HG03060 (cell line): ENCODE measurements at regions not wholly inside any gene's neighbourhood (a gene's known extent, or its start where the extent isn't known, plus 50 kb on each side); places are given as distances from the start of the nearest gene placed in this dataset.
A peak's percentile ranks its signal among the peaks of the same experiment; 100 is the strongest.
"Not testable (repeated sequence)": the region's sequence is repeated elsewhere in the genome, so short reads cannot be mapped to it uniquely, and the experiment has no call there.

Experiments used
- ATAC-seq: cut with Tn5 transposase; IDR thresholded peaks from one replicate; pipeline ENCODE4 v1.9.1; 2021; ENCODE audit warnings: low read depth, moderate number of reproducible peaks; ENCODE audit not compliant: unreplicated experiment

DNA sequence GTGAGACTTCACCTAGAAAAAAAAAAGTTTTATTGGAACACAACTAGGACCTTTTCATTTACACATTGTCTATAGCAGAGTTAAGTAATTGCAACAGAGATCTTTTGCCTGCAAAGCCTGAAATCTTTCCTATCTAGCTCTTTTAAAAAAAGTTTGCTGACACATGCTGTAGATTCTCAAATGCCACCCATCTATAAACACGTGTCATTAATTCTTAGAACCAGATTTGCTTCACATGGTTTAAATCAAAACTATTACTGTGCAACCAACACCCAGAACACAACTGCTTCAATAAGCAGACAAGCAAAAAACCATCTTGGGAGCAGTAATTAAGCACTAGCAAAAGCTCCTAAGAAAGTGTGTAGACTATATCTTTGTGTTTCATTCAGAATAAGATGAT is 55.0 kb downstream of the OXSM start:
- no peak for ATAC-seq

- ATAC-seq: no peak
These were observed 56.4 kb downstream of the OXSM start for GRCh38 chr3:25846282-25846681.

DNA sequence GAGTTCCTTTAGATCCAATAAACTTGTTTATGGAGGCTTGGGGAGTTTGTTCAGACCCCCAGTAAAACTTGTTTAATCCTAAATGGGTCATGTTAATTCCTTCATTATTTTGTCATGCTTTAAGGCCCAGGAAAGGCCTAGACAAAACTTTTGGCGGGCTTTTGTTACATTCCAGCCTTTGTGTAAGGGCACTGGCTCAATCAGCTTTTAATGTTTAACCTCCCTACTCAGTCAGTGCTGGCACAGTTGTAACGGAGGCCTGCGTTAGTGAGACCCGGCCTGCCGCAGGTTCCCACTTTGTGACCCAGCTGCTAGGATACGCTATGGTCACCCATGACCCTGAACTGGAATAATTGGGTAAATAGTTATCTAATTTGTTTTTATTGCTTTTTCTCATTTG is 59.2 kb downstream of the OXSM start:
- no peak for ATAC-seq

GRCh38 chr3:25849641-25850385 is 59.9 kb downstream of the OXSM start:
- no peak for ATAC-seq

DNA sequence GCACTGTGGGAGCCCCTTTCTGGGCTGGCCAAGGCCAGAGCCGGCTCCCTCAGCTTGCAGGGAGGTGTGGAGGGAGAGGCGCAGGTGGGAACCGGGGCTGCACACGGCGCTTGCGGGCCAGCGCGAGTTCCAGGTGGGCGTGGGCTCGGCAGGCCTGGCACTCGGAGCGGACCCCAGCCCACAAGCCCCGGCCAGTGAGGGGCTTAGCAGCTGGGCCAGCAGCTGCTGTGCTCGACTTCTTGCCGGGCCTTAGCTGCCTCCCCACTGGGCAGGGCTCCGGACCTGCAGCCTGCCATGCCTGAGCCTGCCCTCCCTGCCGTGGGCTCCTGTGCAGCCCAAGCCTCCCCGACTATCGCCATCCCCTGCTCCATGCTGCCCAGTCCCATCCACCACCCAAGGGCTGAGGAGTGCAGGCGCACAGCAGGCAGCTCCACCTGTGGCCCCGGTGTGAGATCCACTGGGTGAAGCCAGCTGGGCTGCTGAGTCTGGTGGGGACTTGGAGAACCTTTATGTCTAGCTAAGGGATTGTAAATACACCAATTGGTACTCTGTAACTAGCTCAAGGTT is 61.9 kb downstream of the OXSM start:
- ATAC-seq: not testable (repeated sequence)

DNA sequence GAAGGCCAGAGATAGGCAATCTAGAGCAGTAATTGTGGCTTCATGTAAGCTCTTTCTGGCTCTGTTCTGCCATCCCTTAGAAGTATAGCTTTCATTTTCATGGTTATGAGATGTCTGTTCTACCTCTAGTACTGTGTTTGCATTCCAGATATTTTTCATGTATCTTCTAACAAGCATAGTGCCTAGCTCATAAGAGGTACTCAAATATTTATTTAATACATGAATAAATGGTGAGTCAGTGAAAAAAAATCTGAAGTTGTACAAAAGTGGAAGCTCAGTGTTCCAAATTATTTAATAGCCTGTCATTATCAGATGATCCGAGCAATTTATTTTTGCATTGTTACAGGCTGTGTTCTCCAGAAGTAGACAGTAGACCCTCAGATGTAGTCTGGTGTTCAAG is 64.3 kb downstream of the OXSM start:
- ATAC-seq: no peak

DNA sequence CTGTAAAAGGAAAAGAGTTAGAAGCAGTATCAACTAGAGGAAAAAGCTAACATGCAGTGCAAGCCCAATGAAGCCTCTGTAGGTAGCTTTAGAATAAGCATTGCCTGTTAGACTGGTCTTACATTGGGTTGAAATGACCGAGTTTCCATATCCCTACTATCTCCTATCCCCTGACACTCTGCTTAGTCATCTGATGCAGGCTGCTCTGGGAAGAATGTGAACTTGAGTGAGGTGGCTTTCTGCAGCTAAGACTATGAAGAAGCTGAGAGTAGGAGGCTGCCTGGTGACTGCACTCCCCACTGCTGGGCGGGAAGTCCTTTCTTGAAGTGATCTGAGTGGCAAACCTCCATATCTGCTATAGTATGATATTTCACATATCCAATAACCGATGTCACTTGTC is 64.7 kb downstream of the OXSM start:
- ATAC-seq: no peak

DNA sequence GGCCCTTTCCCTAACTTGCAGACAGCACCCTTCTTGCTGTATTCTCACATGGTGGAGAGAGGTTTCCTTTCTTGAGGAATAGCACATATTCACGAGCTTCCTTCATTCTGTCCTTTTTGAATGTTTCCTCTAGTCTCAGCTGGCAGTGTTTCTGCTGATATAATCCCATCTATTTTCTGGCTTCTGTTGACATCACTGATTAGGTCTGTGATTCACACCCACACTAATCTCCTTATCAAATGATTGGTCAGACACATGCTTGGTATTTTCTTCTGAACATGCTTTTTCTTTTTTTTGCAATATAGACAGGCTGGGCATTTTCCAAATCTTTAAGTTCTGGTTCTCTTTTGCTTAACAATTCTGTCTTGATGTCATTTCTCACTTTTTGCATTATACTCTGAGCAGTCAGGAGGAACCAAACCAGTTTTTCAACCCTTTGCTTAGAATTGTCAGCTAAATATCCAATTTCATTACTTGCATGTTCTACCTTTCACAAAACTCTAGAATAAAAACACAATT is 65.4 kb downstream of the OXSM start:
- ATAC-seq: no peak

DNA sequence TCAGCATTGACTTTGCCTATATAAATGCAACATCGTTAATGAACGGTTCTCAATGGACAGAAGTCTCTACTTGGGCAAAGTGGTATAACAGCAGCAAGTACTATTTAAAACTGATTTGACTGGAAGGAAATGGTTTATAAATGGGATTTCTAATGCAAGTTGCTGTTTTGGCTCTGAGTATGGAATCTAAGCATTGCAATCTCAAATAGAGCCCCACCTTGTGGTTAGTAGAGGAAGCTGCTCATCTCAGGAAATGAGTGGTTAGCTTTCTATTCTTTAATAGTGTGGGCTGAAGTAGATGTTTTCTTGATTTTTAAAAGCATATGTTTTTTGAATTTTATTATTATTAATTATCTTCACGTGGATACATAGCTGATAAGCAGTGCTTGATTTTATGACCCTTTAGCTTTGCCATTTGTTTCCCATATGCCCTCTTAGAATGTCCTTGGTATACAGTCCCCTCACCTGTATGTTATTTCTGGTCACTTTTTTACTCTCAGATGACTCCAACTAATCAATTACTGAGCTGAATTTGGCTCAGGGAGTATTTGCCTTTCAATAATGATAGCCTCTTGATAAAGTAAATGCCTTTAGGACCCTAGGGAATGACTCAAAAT is 67.1 kb downstream of the OXSM start:
- peak; percentile 89 for ATAC-seq

DNA sequence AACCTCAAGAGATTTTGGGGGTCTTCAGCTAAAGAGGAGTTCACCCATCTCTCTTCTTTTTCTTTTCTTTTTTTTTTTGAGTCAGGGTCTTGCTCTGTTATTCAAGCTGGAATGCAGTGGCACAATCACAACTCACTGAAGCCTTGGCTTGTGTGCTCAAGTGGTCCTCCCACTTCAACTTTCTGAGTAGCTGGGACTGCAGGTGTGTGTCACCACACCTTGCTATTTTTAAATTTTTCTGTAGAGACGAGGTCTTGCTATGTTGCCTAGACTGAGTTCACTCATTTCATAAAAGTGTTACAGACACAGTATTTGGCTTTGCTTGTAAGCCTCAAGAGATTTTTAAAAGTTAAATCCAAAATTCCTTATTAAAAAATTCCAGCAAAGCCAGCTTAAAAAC is 71.7 kb downstream of the OXSM start:
- no peak for ATAC-seq

DNA sequence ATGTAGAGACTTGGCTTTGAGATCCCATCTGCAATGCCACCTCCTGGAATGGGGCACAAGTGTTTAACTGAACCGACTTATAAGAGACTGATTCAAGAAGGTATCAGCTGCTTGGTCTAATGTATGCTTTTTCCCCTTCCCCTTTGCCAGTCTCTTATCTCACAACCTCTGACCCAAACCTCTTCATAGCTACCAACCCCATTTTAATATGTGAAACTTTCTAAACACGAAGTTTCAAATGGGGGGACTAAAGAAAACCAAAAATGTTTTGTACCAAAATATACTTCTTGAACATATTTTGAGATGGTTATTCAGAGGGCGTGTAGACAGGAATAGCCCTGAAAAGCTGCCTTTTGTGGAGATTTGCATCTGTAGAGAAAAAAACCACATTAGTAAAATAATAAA is 73.1 kb downstream of the OXSM start:
- ATAC-seq: no peak

DNA sequence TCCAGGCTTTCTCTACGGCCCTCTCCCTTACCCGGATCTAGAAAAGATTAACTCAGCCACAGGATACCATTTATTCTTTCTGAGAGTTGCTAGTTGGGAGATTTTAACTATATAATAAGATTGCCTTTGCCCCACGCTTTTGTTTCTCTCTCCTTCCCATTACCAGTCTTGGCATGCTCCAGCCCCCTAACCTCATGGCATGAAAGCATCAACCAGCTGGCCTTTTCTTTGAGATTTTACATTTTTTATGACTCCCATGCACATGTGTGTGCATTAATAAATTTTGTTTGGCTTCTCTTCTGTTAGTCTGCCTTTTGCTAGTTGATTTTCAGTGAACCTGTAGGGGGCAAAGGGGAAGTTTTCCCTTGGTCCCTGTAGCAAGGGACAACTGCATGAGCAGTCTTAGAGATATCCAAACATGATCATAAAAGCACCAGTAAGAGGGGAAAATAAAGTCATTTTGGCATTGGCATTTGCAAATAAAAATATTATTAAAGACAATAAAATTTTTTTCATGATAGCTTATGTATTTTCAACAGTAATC is 73.6 kb downstream of the OXSM start:
- no peak for ATAC-seq

- ATAC-seq: no peak
These were observed 80.6 kb downstream of the OXSM start for GRCh38 chr3:25870452-25870851.

- peak; percentile 82 for ATAC-seq
These were observed 82.4 kb downstream of the OXSM start for GRCh38 chr3:25872200-25872877.

DNA sequence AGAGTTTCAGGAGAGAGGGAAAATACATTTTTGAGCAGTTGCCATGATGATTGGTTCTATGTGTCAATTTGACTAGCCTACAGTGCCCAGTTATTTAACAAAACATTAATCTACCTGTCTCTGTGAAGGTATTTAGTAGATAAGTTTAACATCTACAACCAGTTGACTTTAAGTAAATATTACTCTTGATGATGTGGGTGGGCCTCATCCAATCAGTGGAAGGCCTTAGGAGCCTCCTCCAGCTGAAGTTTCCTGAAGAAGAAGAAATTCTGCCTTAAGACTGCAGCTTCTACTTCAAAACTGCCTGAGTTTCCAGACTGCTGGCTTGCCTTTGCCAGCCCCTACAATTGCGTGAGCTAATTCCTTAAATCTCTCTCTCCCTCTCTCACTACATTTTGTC is 93.6 kb downstream of the OXSM start:
- no peak for ATAC-seq

DNA sequence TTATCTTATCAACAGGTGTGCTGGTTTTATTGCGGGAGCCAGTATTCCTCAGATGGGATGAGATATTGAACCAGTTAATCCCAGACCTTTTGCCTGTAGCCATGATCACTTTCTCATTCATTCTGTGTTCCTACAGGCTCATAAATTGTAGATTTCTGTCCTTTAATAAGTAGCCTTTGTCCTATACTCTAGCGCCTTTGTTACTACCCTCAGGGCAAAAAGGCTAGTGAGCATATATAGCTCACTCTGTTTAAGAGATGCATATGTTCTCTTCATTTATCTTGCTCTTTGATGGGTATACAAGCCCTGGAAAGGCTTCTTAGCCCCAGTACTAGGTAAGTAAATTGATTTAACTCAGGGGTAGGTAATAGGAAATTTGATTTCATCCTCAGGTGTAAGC is 95.1 kb downstream of the OXSM start:
- ATAC-seq: no peak

- ATAC-seq: no peak
These were observed 95.7 kb downstream of the OXSM start for GRCh38 chr3:25885544-25885943.

- ATAC-seq: no peak
These were observed 98.0 kb downstream of the OXSM start for GRCh38 chr3:25887907-25888306.

GRCh38 chr3:25888892-25889524 is 99.1 kb downstream of the OXSM start:
- no peak for ATAC-seq

DNA sequence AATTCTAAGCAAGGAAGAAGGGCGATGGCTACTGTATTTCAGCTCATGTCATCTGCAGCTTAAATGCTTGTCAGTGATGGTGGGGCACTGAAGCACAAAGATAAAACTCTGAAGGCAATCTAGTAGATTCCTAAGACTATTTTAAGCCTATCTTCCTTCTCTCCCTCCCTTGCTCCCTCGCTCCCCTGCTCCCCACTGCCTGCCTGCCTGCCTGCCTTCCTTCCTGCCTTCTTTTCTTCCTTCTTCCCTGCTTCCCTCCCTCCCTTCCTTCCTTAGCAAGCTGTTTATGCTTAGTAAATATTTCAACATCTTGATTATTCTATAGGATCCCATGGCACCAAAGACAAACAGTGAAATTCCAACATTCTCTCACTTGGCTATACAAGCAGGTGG is 99.6 kb downstream of the OXSM start:
- no peak for ATAC-seq

DNA sequence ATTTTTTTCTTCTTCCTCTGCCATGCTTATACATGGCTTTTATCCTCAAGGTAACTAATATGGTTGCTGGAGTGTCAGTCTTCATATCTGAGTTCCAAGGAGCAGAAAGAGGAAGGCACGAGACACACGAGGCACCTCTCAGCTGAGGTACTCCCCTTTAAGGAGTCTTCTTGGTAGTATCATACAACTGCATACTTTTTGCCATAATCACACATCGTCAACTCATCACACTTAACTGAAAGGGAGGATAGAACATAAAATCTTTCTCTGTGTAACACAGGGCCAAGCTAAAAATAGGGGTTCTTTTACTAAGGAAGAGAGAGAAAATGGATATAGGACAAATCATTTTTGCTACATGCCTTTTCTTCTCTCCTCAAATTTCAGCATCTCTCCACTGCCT is 104.2 kb downstream of the OXSM start:
- no peak for ATAC-seq
